LNCaP clone FGC (cell line): ENCODE measurements at regions not wholly inside any gene's neighbourhood (a gene's known extent, or its start where the extent isn't known, plus 50 kb on each side); places are given as distances from the start of the nearest gene placed in this dataset.

ENCODE experiments used
- DNase-seq: peaks from one replicate; pipeline ENCODE4 v3.0.0-alpha.2; 2011; ENCODE audit warnings: low read depth
- H3K4me3 ChIP-seq: 2 replicates; pipeline ENCODE4 v1.5.1; 2011; ENCODE audit warnings: mild to moderate bottlenecking, low read depth, low read length, control low read depth
- CTCF ChIP-seq: IDR thresholded peaks from 2 replicates; pipeline ENCODE4 v1.5.1; 2012; ENCODE audit warnings: mild to moderate bottlenecking; ENCODE audit not compliant: control insufficient read depth, insufficient read depth; ENCODE audit errors: extremely low read depth

- no peak overlapping the region for H3K4me3 ChIP-seq
Measured at GRCh38 chr20:48458003-48458377, 369.8 kb downstream of the PREX1 start.

GRCh38 chr20:48457193-48458002 is 370.4 kb downstream of the PREX1 start:
- no peak for TF ChIP-seq CTCF
- H3K4me3 ChIP-seq: no peak overlapping the region
- no peak for DNase-seq

More at GRCh38 chr20:48458003-48458377, 369.8 kb downstream of the PREX1 start:
- no peak for DNase-seq
- no peak for TF ChIP-seq CTCF

- H3K4me3 ChIP-seq: no peak overlapping the region
- DNase-seq: no peak
- no peak for TF ChIP-seq CTCF
Measured at GRCh38 chr20:48456366-48457192, 371.2 kb downstream of the PREX1 start.

GRCh38 chr20:48455651-48456365 is 372.0 kb downstream of the PREX1 start:
- DNase-seq: no peak
- no peak overlapping the region for H3K4me3 ChIP-seq

GRCh38 chr20:48454671-48455490 is 372.9 kb downstream of the PREX1 start:
- DNase-seq: no peak
- no peak overlapping the region for H3K4me3 ChIP-seq
- no peak for TF ChIP-seq CTCF

More at GRCh38 chr20:48455651-48456365, 372.0 kb downstream of the PREX1 start:
- no peak for TF ChIP-seq CTCF

- DNase-seq: no peak
- no peak for TF ChIP-seq CTCF
- H3K4me3 ChIP-seq: no peak overlapping the region
Measured at GRCh38 chr20:48453477-48454093, 374.2 kb downstream of the PREX1 start.
